Liver (tissue), 3 donors: ENCODE measurements at regions not wholly inside any gene's neighbourhood (a gene's known extent, or its start where the extent isn't known, plus 50 kb on each side); places are given as distances from the start of the nearest gene placed in this dataset.

Experiments used
- CTCF ChIP-seq: fragments of 150-350 bp; IDR thresholded peaks from 2 replicates; pipeline ENCODE4 v1.5.1; 2017; ENCODE audit warnings: improper control_type of control experiment, low read depth, low read length; ENCODE audit not compliant: missing input control
- EGR1 ChIP-seq, 2 donors: IDR thresholded peaks; 2 replicates each; pipeline ENCODE4 v1.6.1; 2016 to 2018; ENCODE audit warnings: antibody characterized with exemption in 2 of 2, low read depth in 2 of 2
- FOXA2 ChIP-seq: IDR thresholded peaks from 2 replicates; pipeline ENCODE4 v1.6.1; 2016; ENCODE audit warnings: antibody characterized with exemption
- GABPA ChIP-seq, 2 donors: IDR thresholded peaks in 1 of 2; conservative IDR thresholded peaks in 1 of 2; 2 replicates each; pipeline ENCODE4 v1.6.1; 2016; ENCODE audit warnings: antibody characterized with exemption in 2 of 2, mild to moderate bottlenecking in 1 of 2, moderate library complexity in 1 of 2
- JUND ChIP-seq, 2 donors: IDR thresholded peaks; 2 replicates each; pipeline ENCODE4 v1.6.1; 2016; ENCODE audit warnings: antibody characterized with exemption in 2 of 2
- NR2F2 ChIP-seq: IDR thresholded peaks from 2 replicates; pipeline ENCODE4 v1.6.1; 2016; ENCODE audit warnings: antibody characterized with exemption
- RAD21 ChIP-seq, 2 donors: IDR thresholded peaks; 2 replicates each; pipeline ENCODE4 v1.6.1; 2016; ENCODE audit warnings: antibody characterized with exemption in 2 of 2, mild to moderate bottlenecking in 2 of 2
- TAF1 ChIP-seq: conservative IDR thresholded peaks from 2 replicates; pipeline ENCODE4 v1.6.1; 2016; ENCODE audit warnings: antibody characterized with exemption, mild to moderate bottlenecking
- YY1 ChIP-seq: IDR thresholded peaks from 2 replicates; pipeline ENCODE4 v1.6.1; 2016; ENCODE audit warnings: antibody characterized with exemption, mild to moderate bottlenecking
- TF ChIP-seq, protein P1 (sequence below): IDR thresholded peaks from 2 replicates; pipeline ENCODE4 v1.6.1; 2016; ENCODE audit warnings: antibody characterized with exemption
- TF ChIP-seq, protein P2 (sequence below): IDR thresholded peaks from 2 replicates; pipeline ENCODE4 v1.6.1; 2016; ENCODE audit warnings: antibody characterized with exemption
- TF ChIP-seq, protein P3 (sequence below): IDR thresholded peaks from 2 replicates; pipeline ENCODE4 v1.6.1; 2016; ENCODE audit warnings: antibody characterized with exemption, mild to moderate bottlenecking
- TF ChIP-seq, protein P4 (sequence below): IDR thresholded peaks from 2 replicates; pipeline ENCODE4 v1.6.1; 2016; ENCODE audit warnings: antibody characterized with exemption
- donor health status: healthy.
- donor health status: healthy.

DNA sequence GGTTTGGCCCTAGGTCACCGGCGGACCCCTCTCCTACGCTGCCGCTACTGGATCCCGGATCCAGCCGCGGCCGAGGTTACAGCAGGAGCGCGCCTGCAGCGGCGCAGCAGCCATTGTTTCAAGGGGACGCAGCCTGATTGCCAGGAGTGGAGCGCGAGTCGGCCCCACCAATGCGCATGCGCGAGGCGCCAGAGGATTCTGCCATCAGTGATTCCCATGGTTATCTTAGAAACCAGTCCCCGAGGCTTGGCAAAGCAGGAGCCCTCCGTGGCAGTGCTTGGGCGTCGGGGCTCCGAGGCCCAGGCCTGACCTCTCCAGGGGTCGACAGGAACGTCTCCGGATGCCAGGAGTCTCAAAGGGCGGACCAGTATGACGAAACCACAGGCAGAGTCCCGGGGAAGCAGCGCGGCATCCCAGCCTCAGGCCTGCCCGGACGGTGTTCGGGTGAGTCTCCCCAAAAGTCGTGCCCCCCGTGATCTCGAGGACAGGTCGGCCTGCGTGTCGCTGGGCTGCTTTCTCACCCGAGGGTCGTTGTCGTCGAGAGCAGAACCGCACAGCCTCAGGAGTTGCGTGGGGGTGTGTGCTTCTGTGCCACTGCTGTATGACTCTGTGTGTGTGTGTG is 608.5 kb downstream of the KCNJ18 start:
- TF ChIP-seq, protein P1, sequence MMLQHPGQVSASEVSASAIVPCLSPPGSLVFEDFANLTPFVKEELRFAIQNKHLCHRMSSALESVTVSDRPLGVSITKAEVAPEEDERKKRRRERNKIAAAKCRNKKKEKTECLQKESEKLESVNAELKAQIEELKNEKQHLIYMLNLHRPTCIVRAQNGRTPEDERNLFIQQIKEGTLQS, result no peak
- TF ChIP-seq RAD21 (IDR thresholded peaks at IDR 0.05) (no peak), CTCF (no peak), JUND (IDR thresholded peaks at IDR 0.05) (no peak), TAF1 (no peak), EGR1 (IDR thresholded peaks at IDR 0.05; ENCODE audit: low read depth in 2 of 2) (no peak), YY1 (no peak), FOXA2 (no peak), NR2F2 (no peak), GABPA (IDR thresholded peaks at IDR 0.05 in 1 of 2, conservative IDR thresholded peaks at IDR 0.05 in 1 of 2) (no peak)
- TF ChIP-seq, protein P2, sequence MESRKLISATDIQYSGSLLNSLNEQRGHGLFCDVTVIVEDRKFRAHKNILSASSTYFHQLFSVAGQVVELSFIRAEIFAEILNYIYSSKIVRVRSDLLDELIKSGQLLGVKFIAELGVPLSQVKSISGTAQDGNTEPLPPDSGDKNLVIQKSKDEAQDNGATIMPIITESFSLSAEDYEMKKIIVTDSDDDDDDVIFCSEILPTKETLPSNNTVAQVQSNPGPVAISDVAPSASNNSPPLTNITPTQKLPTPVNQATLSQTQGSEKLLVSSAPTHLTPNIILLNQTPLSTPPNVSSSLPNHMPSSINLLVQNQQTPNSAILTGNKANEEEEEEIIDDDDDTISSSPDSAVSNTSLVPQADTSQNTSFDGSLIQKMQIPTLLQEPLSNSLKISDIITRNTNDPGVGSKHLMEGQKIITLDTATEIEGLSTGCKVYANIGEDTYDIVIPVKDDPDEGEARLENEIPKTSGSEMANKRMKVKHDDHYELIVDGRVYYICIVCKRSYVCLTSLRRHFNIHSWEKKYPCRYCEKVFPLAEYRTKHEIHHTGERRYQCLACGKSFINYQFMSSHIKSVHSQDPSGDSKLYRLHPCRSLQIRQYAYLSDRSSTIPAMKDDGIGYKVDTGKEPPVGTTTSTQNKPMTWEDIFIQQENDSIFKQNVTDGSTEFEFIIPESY, result no peak
- TF ChIP-seq, protein P3, sequence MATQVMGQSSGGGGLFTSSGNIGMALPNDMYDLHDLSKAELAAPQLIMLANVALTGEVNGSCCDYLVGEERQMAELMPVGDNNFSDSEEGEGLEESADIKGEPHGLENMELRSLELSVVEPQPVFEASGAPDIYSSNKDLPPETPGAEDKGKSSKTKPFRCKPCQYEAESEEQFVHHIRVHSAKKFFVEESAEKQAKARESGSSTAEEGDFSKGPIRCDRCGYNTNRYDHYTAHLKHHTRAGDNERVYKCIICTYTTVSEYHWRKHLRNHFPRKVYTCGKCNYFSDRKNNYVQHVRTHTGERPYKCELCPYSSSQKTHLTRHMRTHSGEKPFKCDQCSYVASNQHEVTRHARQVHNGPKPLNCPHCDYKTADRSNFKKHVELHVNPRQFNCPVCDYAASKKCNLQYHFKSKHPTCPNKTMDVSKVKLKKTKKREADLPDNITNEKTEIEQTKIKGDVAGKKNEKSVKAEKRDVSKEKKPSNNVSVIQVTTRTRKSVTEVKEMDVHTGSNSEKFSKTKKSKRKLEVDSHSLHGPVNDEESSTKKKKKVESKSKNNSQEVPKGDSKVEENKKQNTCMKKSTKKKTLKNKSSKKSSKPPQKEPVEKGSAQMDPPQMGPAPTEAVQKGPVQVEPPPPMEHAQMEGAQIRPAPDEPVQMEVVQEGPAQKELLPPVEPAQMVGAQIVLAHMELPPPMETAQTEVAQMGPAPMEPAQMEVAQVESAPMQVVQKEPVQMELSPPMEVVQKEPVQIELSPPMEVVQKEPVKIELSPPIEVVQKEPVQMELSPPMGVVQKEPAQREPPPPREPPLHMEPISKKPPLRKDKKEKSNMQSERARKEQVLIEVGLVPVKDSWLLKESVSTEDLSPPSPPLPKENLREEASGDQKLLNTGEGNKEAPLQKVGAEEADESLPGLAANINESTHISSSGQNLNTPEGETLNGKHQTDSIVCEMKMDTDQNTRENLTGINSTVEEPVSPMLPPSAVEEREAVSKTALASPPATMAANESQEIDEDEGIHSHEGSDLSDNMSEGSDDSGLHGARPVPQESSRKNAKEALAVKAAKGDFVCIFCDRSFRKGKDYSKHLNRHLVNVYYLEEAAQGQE, result no peak
- TF ChIP-seq, protein P4, sequence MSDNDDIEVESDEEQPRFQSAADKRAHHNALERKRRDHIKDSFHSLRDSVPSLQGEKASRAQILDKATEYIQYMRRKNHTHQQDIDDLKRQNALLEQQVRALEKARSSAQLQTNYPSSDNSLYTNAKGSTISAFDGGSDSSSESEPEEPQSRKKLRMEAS, result no peak
